ENCODE measurements at regions not wholly inside any gene's neighbourhood (a gene's known extent, or its start where the extent isn't known, plus 50 kb on each side); places are given as distances from the start of the nearest gene placed in this dataset.
A peak's percentile ranks its signal among the peaks of the same experiment; 100 is the strongest.

- TF ChIP-seq CTCF (IDR thresholded peaks at IDR 0.05) (no peak), POLR2A (IDR thresholded peaks at IDR 0.05) (no peak), EP300 (IDR thresholded peaks at IDR 0.05) (no peak)
- Histone ChIP-seq H3K27me3 (no peaks in the 10 kb centered on the region), H3K9me3 (no peaks in the 10 kb centered on the region), H3K4me3 (no peak overlapping the region), H3K36me3 (no peaks in the 10 kb centered on the region), H3K27ac (no peak overlapping the region), H3K4me1 (peaks cover 0 to 35% (median 6%) of the 10 kb centered on the region in 4 donors)
- 77 to 82% methylated on average over 4 of the region's 4 CpGs for WGBS, 2 donors
- no peak for DNase-seq (ENCODE audit: low spot score in 2 of 2)
These were observed 174.2 kb upstream of the NFIA start for GRCh38 chr1:60908159-60908558.

- no peak for DNase-seq (ENCODE audit: low spot score in 2 of 2)
- Histone ChIP-seq H3K27ac (no peak overlapping the region), H3K9me3 (no peaks in the 10 kb centered on the region), H3K36me3 (no peaks in the 10 kb centered on the region), H3K4me3 (no peak overlapping the region), H3K4me1 (peaks cover 0 to 31% (median 6%) of the 10 kb centered on the region in 4 donors), H3K27me3 (no peaks in the 10 kb centered on the region)
- TF ChIP-seq CTCF (IDR thresholded peaks at IDR 0.05) (no peak), POLR2A (IDR thresholded peaks at IDR 0.05) (no peak), EP300 (IDR thresholded peaks at IDR 0.05) (no peak)
- WGBS, 2 donors = 86 to 88% methylated on average over 1 of the region's 1 CpG
These were observed 175.8 kb upstream of the NFIA start for GRCh38 chr1:60906526-60906925.

GRCh38 chr1:60906039-60906438 lies 176.3 kb upstream of the NFIA start:
- no peak overlapping the region for H3K4me3 ChIP-seq
- peaks cover 0 to 31% (median 6%) of the 10 kb centered on the region in 4 donors for H3K4me1 ChIP-seq
- DNase-seq (ENCODE audit: low spot score in 2 of 2) = no peak
- WGBS, 2 donors = 88 to 95% methylated on average over 2 of the region's 2 CpGs
- no peak overlapping the region for H3K27ac ChIP-seq
- no peaks in the 10 kb centered on the region for H3K36me3 ChIP-seq
- TF ChIP-seq CTCF (IDR thresholded peaks at IDR 0.05) (no peak), EP300 (IDR thresholded peaks at IDR 0.05) (no peak), POLR2A (IDR thresholded peaks at IDR 0.05) (no peak)
- no peaks in the 10 kb centered on the region for H3K9me3 ChIP-seq
- H3K27me3 ChIP-seq = no peaks in the 10 kb centered on the region

- Histone ChIP-seq H3K4me1 (peaks cover 0 to 31% (median 6%) of the 10 kb centered on the region in 4 donors), H3K27me3 (no peaks in the 10 kb centered on the region)
- DNase-seq (ENCODE audit: low spot score in 2 of 2) = no peak
These were observed 178.1 kb upstream of the NFIA start for GRCh38 chr1:60904099-60904851.

More at GRCh38 chr1:60904099-60904851, 178.1 kb upstream of the NFIA start:
- TF ChIP-seq CTCF (IDR thresholded peaks at IDR 0.05) (no peak), POLR2A (IDR thresholded peaks at IDR 0.05) (no peak), EP300 (IDR thresholded peaks at IDR 0.05) (no peak)
- H3K9me3 ChIP-seq = no peaks in the 10 kb centered on the region
- no peak overlapping the region for H3K4me3 ChIP-seq
- H3K27ac ChIP-seq = peak overlapping the region in 3 of 4 donors; percentile 29 to 80 (median 77)
- H3K36me3 ChIP-seq = no peaks in the 10 kb centered on the region
- WGBS, 2 donors = 16 to 35% methylated on average over 4 of the region's 4 CpGs

All from tibial nerve (tissue), 4 donors.